DND-41 (cell line): ENCODE measurements at regions not wholly inside any gene's neighbourhood (a gene's known extent, or its start where the extent isn't known, plus 50 kb on each side); places are given as distances from the start of the nearest gene placed in this dataset.

Experiments
- CTCF ChIP-seq: IDR thresholded peaks from 2 replicates; pipeline ENCODE4 v1.5.1; 2012; ENCODE audit warnings: borderline replicate concordance, low read length, moderate library complexity, mild to moderate bottlenecking; ENCODE audit not compliant: poor library complexity, severe bottlenecking; ENCODE audit errors: extremely low read depth
- EZH2 ChIP-seq: IDR thresholded peaks from 3 replicates; pipeline ENCODE4 v1.6.1; 2012; ENCODE audit warnings: borderline replicate concordance, low read depth, mild to moderate bottlenecking, moderate library complexity, low read length, inconsistent platforms; ENCODE audit not compliant: severe bottlenecking

- TF ChIP-seq CTCF (no peak), EZH2 (no peak)
These were observed 255.9 kb downstream of the MDFIC start for GRCh38 chr7:115177823-115178222.
